Neural progenitor cell (in vitro differentiated cells): ENCODE measurements at regions not wholly inside any gene's neighbourhood (a gene's known extent, or its start where the extent isn't known, plus 50 kb on each side); places are given as distances from the start of the nearest gene placed in this dataset.

Experiments used
- DNase-seq: peaks from one replicate; pipeline ENCODE4 v3.0.0-alpha.2; 2016; ENCODE audit warnings: low spot score
- H2AFZ ChIP-seq: fragments of 200-600 bp; sonication (generic); replicated peaks from 2 replicates; pipeline ENCODE4 v1.6.1; 2016; ENCODE audit warnings: antibody characterized with exemption
- H3F3A ChIP-seq: fragments of 200-600 bp; sonication (generic); 2 replicates; pipeline ENCODE4 v1.6.1; 2016; ENCODE audit warnings: antibody characterized with exemption, low read depth
- H3K27ac ChIP-seq: fragments of 200-600 bp; sonication (generic); 2 replicates; pipeline ENCODE4 v1.5.1; 2016; ENCODE audit warnings: mild to moderate bottlenecking
- H3K27me3 ChIP-seq: fragments of 200-600 bp; sonication (generic); 2 replicates; pipeline ENCODE4 v1.6.1; 2016; ENCODE audit warnings: mild to moderate bottlenecking, moderate library complexity
- H3K36me3 ChIP-seq: fragments of 200-600 bp; sonication (generic); 2 replicates; pipeline ENCODE4 v1.5.1; 2016
- H3K4me1 ChIP-seq: fragments of 200-600 bp; sonication (generic); 2 replicates; pipeline ENCODE4 v1.6.1; 2016; ENCODE audit warnings: mixed run types
- H3K4me2 ChIP-seq: fragments of 200-600 bp; sonication (generic); 2 replicates; pipeline ENCODE4 v1.6.1; 2016
- H3K4me3 ChIP-seq: fragments of 200-600 bp; sonication (generic); 2 replicates; pipeline ENCODE4 v1.5.1; 2016
- H3K79me2 ChIP-seq: fragments of 200-600 bp; sonication (generic); 2 replicates; pipeline ENCODE4 v1.6.1; 2016; ENCODE audit warnings: low read depth
- H3K9ac ChIP-seq: fragments of 200-600 bp; sonication (generic); 2 replicates; pipeline ENCODE4 v1.6.1; 2016
- H3K9me3 ChIP-seq: fragments of 200-600 bp; sonication (generic); 2 replicates; pipeline ENCODE4 v1.5.1; 2016; ENCODE audit warnings: low read depth
- H4K20me1 ChIP-seq: fragments of 200-600 bp; sonication (generic); 2 replicates; pipeline ENCODE4 v1.6.1; 2016; ENCODE audit warnings: low read depth
- H3K27ac Mint-ChIP-seq: 3 replicates; pipeline ENCODE4 v1.8.0; 2021; ENCODE audit warnings: mixed read lengths
- H3K27me3 Mint-ChIP-seq: 2 replicates; pipeline ENCODE4 v1.8.0; 2022; ENCODE audit warnings: low read depth, mild to moderate bottlenecking, inconsistent platforms, moderate library complexity, mixed read lengths; ENCODE audit not compliant: insufficient read depth
- H3K36me3 Mint-ChIP-seq: 3 replicates; pipeline ENCODE4 v1.8.0; 2021; ENCODE audit warnings: mixed read lengths
- H3K4me1 Mint-ChIP-seq: 3 replicates; pipeline ENCODE4 v1.8.0; 2021; ENCODE audit warnings: mixed read lengths
- H3K4me3 Mint-ChIP-seq: 3 replicates; pipeline ENCODE4 v1.8.0; 2021; ENCODE audit warnings: mild to moderate bottlenecking, moderate library complexity, mixed read lengths
- H3K9me3 Mint-ChIP-seq: 3 replicates; pipeline ENCODE4 v1.8.0; 2020; ENCODE audit warnings: mixed read lengths
- EZH2 ChIP-seq: fragments of 200-600 bp; sonication (generic); IDR thresholded peaks from 2 replicates; pipeline ENCODE4 v1.6.1; 2017; ENCODE audit warnings: antibody characterized with exemption, mild to moderate bottlenecking, moderate library complexity
- EZH2phosphoT487 ChIP-seq: fragments of 200-600 bp; sonication (generic); IDR thresholded peaks from 2 replicates; pipeline ENCODE4 v1.6.1; 2017; ENCODE audit warnings: antibody characterized with exemption
- TF ChIP-seq, protein P1 (sequence below): fragments of 200-600 bp; sonication (generic); IDR thresholded peaks from 2 replicates; pipeline ENCODE4 v1.5.1; 2017; ENCODE audit warnings: antibody characterized with exemption, mild to moderate bottlenecking

DNA sequence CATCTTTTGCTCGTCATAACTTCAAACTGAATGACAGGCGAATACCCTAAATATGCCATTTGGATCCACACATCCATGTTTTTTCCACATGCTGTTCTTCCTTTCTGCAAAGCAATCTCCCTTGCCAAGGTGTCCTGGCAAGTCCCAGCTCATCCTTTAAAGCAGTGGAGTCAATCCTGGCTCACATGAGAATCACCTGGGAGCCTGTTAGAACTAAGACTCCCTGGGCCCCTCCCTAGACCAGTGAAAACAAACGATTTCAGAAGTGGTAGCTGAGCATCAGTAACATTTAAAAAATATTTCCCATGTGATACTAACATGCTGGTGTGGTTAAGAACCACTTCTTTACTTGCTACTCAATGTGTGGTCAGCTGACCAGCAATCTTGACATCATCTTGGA, 50.6 kb upstream of the PARD3B start:
- H3K9me3 Mint-ChIP-seq: peaks cover 3% of the 10 kb centered on the region
- H3K27me3 Mint-ChIP-seq: no peaks in the 10 kb centered on the region
- no peaks in the 10 kb centered on the region for H3K4me1 ChIP-seq
- no peak overlapping the region for H2AFZ ChIP-seq
- no peaks in the 10 kb centered on the region for H3K27me3 ChIP-seq
- TF ChIP-seq EZH2 (no peak), EZH2phosphoT487 (no peak)
- TF ChIP-seq, protein P1, sequence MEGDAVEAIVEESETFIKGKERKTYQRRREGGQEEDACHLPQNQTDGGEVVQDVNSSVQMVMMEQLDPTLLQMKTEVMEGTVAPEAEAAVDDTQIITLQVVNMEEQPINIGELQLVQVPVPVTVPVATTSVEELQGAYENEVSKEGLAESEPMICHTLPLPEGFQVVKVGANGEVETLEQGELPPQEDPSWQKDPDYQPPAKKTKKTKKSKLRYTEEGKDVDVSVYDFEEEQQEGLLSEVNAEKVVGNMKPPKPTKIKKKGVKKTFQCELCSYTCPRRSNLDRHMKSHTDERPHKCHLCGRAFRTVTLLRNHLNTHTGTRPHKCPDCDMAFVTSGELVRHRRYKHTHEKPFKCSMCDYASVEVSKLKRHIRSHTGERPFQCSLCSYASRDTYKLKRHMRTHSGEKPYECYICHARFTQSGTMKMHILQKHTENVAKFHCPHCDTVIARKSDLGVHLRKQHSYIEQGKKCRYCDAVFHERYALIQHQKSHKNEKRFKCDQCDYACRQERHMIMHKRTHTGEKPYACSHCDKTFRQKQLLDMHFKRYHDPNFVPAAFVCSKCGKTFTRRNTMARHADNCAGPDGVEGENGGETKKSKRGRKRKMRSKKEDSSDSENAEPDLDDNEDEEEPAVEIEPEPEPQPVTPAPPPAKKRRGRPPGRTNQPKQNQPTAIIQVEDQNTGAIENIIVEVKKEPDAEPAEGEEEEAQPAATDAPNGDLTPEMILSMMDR: no peak
- H3K36me3 Mint-ChIP-seq: no peaks in the 10 kb centered on the region
- no peak overlapping the region for H3K9ac ChIP-seq
- H3K4me3 ChIP-seq: no peak overlapping the region
- H4K20me1 ChIP-seq: no peaks in the 10 kb centered on the region
- no peaks in the 10 kb centered on the region for H3K36me3 ChIP-seq
- no peak overlapping the region for H3K4me2 ChIP-seq
- no peak overlapping the region for H3K27ac Mint-ChIP-seq
- no peaks in the 10 kb centered on the region for H3K79me2 ChIP-seq
- H3K27ac ChIP-seq: no peak overlapping the region
- no peak for DNase-seq
- no peaks in the 10 kb centered on the region for H3K9me3 ChIP-seq
- no peaks in the 10 kb centered on the region for H3F3A ChIP-seq
- no peak overlapping the region for H3K4me3 Mint-ChIP-seq
- no peaks in the 10 kb centered on the region for H3K4me1 Mint-ChIP-seq

DNA sequence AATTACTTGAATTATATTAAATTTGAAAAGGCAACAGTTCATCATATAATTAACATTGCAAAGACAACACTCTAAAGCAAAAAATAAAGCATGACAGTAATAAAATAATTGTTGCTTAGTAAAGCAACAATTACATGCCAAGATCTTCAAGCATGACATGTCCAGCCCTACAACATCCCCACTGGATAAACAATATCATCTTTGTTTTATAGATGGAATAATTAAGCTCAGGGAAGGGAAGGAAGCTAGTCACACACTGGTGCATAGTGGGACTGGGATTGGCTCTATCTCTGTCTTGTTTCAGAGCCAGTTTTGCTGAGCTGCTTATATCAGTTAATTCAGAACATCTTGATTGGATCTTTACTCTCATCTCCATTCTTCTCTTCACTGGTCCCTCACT, 49.9 kb upstream of the PARD3B start:
- Histone ChIP-seq H3K9me3 (no peaks in the 10 kb centered on the region), H4K20me1 (no peaks in the 10 kb centered on the region), H3F3A (no peaks in the 10 kb centered on the region), H3K9ac (no peak overlapping the region), H3K27ac (no peak overlapping the region), H3K27me3 (no peaks in the 10 kb centered on the region), H3K79me2 (no peaks in the 10 kb centered on the region), H2AFZ (no peak overlapping the region), H3K36me3 (no peaks in the 10 kb centered on the region), H3K4me1 (no peaks in the 10 kb centered on the region), H3K4me2 (no peak overlapping the region), H3K4me3 (no peak overlapping the region)
- no peak for TF ChIP-seq EZH2phosphoT487
- TF ChIP-seq, protein P1: no peak
- TF ChIP-seq EZH2: no peak
- Mint-ChIP-seq H3K4me3 (no peak overlapping the region), H3K4me1 (no peaks in the 10 kb centered on the region), H3K36me3 (no peaks in the 10 kb centered on the region), H3K9me3 (peaks cover 3% of the 10 kb centered on the region), H3K27me3 (no peaks in the 10 kb centered on the region), H3K27ac (no peak overlapping the region)
- DNase-seq: no peak
